H1 (cell line): ENCODE measurements at regions not wholly inside any gene's neighbourhood (a gene's known extent, or its start where the extent isn't known, plus 50 kb on each side); places are given as distances from the start of the nearest gene placed in this dataset.

Experiments used
- CTCF ChIA-PET: fragments of 300-600 bp; sonication (Branson Sonifier 250); formaldehyde crosslinking; loops from one replicate; lab custom pipeline; 2021; ENCODE audit not compliant: partially characterized antibody; lab: Charles Lee
- POLR2A ChIA-PET: fragments of 300-600 bp; sonication (Branson Sonifier 250); formaldehyde crosslinking; loops from one replicate; lab custom pipeline; 2021; ENCODE audit warnings: inconsistent platforms; ENCODE audit not compliant: partially characterized antibody; lab: Charles Lee
- DNase-seq, 2 experiments: peaks; one replicate each; pipeline versions ENCODE4 v3.0.0 to v3.0.0-alpha.2; 2010 to 2022; ENCODE audit warnings: low spot score in 2 of 2, low read depth in 1 of 2, mixed read lengths in 1 of 2
- FAIRE-seq: peaks from 2 replicates; lab custom pipeline; 2011; peaks lifted over from hg19 to GRCh38; lab: Jason Lieb, UNC
- H2AFZ ChIP-seq: 2 replicates; pipeline ENCODE4 v1.8.1; 2012; ENCODE audit warnings: low read length, inconsistent platforms
- H2AK5ac ChIP-seq: 2 replicates; pipeline ENCODE4 v1.6.1; 2013; ENCODE audit warnings: low read depth, low read length
- H2BK120ac ChIP-seq: replicated peaks from 2 replicates; pipeline ENCODE3; 2013; ENCODE audit warnings: low read depth, low read length, inconsistent platforms
- H2BK12ac ChIP-seq: 2 replicates; pipeline ENCODE4 v1.6.1; 2013; ENCODE audit warnings: low read depth, low read length
- H2BK15ac ChIP-seq: 2 replicates; pipeline ENCODE4 v1.6.1; 2013; ENCODE audit warnings: low read length
- H2BK20ac ChIP-seq: 2 replicates; pipeline ENCODE4 v1.6.1; 2013; ENCODE audit warnings: low read length
- H2BK5ac ChIP-seq: 2 replicates; pipeline ENCODE4 v1.6.1; 2013; ENCODE audit warnings: low read depth, low read length
- H3K14ac ChIP-seq: 2 replicates; pipeline ENCODE4 v1.6.1; 2013; ENCODE audit warnings: inconsistent platforms; ENCODE audit not compliant: insufficient read length
- H3K18ac ChIP-seq: 2 replicates; pipeline ENCODE4 v1.6.1; 2013; ENCODE audit warnings: low read length; ENCODE audit errors: extremely low read depth
- H3K23ac ChIP-seq: 2 replicates; pipeline ENCODE4 v1.6.1; 2013; ENCODE audit warnings: inconsistent platforms; ENCODE audit not compliant: insufficient read length
- H3K23me2 ChIP-seq: 2 replicates; pipeline ENCODE4 v1.6.1; 2013; ENCODE audit warnings: low read depth, low read length
- H3K27ac ChIP-seq: 2 replicates; pipeline ENCODE4 v1.6.1; 2011; ENCODE audit warnings: low read depth, low read length, inconsistent platforms
- H3K27me3 ChIP-seq, 4 experiments: replicated peaks in 1 of 4; 1 replicate in 1 of 4; 2 replicates in 3 of 4; pipeline versions ENCODE4 v1.6.1 to v1.8.1; 2011 to 2013; ENCODE audit warnings: low read length in 3 of 4, mild to moderate bottlenecking in 3 of 4, inconsistent platforms in 2 of 4, mixed read lengths in 2 of 4, moderate library complexity in 1 of 4; ENCODE audit not compliant: control insufficient read depth in 3 of 4, insufficient read depth in 3 of 4; ENCODE audit errors: extremely low read depth in 1 of 4
- H3K36me3 ChIP-seq, 4 experiments: 2 replicates each; pipeline versions ENCODE4 v1.6.1 to v1.8.1; 2011 to 2013; ENCODE audit warnings: mild to moderate bottlenecking in 4 of 4, low read length in 3 of 4, moderate library complexity in 2 of 4, control low read depth in 1 of 4, inconsistent platforms in 1 of 4; ENCODE audit not compliant: insufficient read depth in 4 of 4, control insufficient read depth in 2 of 4
- H3K4ac ChIP-seq: replicated peaks from 2 replicates; pipeline ENCODE3; 2013; ENCODE audit warnings: low read length, low read depth, mixed read lengths, inconsistent platforms; ENCODE audit not compliant: insufficient read length
- H3K4me1 ChIP-seq, 4 experiments: replicated peaks in 1 of 4; 1 replicate in 1 of 4; 2 replicates in 3 of 4; pipeline versions ENCODE4 v1.6.1 to v1.8.1; 2011 to 2013; ENCODE audit warnings: low read length in 3 of 4, inconsistent platforms in 2 of 4, mixed read lengths in 1 of 4; ENCODE audit not compliant: insufficient read depth in 4 of 4, control insufficient read depth in 3 of 4
- H3K4me2 ChIP-seq, 2 experiments: 2 replicates each; pipeline versions ENCODE4 v1.6.1 to v1.8.1; 2011 to 2013; ENCODE audit warnings: low read depth in 2 of 2, low read length in 2 of 2, control low read depth in 1 of 2, inconsistent platforms in 1 of 2, mild to moderate bottlenecking in 1 of 2; ENCODE audit not compliant: insufficient read depth in 1 of 2
- H3K4me3 ChIP-seq, 4 experiments: fragments of 200-600, 300-600 bp in 1 of 4; sonication (generic), shearing (Covaris generic), sonication (Bioruptor Twin) in 1 of 4; 2 replicates each; pipeline versions ENCODE4 v1.5.1 to v1.8.1; 2011 to 2016; ENCODE audit warnings: low read length in 4 of 4, low read depth in 3 of 4, control low read depth in 2 of 4, inconsistent platforms in 2 of 4, mild to moderate bottlenecking in 2 of 4, mixed read lengths in 1 of 4, moderate library complexity in 1 of 4; ENCODE audit not compliant: insufficient read depth in 2 of 4; ENCODE audit errors: extremely low read depth in 1 of 4
- H3K56ac ChIP-seq: replicated peaks from 2 replicates; pipeline ENCODE3; 2013; ENCODE audit warnings: low read depth, mild to moderate bottlenecking, mixed read lengths, low read length, inconsistent platforms; ENCODE audit not compliant: insufficient read length
- H3K79me1 ChIP-seq: 2 replicates; pipeline ENCODE4 v1.6.1; 2013; ENCODE audit warnings: low read depth, low read length, control low read depth
- H3K79me2 ChIP-seq, 2 experiments: 2 replicates each; pipeline versions ENCODE4 v1.6.1 to v1.8.1; 2012 to 2013; ENCODE audit warnings: low read length in 2 of 2, mild to moderate bottlenecking in 2 of 2, inconsistent platforms in 1 of 2; ENCODE audit not compliant: insufficient read depth in 2 of 2, control insufficient read depth in 1 of 2
- H3K9ac ChIP-seq, 4 experiments: replicated peaks in 1 of 4; 1 replicate in 1 of 4; 2 replicates in 3 of 4; pipeline versions ENCODE4 v1.6.1 to v1.8.1; 2011 to 2013; ENCODE audit warnings: low read depth in 3 of 4, low read length in 3 of 4, control low read depth in 2 of 4, mild to moderate bottlenecking in 2 of 4, moderate library complexity in 2 of 4, inconsistent platforms in 1 of 4; ENCODE audit errors: extremely low read depth in 1 of 4
- H3K9me3 ChIP-seq, 2 experiments: 2 replicates each; pipeline versions ENCODE4 v1.6.1 to v1.8.1; 2012 to 2013; ENCODE audit warnings: mild to moderate bottlenecking in 2 of 2, moderate library complexity in 2 of 2, control low read depth in 1 of 2, inconsistent platforms in 1 of 2, low read depth in 1 of 2, low read length in 1 of 2, mixed read lengths in 1 of 2; ENCODE audit not compliant: insufficient read depth in 2 of 2
- H4K20me1 ChIP-seq, 2 experiments: replicated peaks in 1 of 2; 2 replicates each; pipeline versions ENCODE3 to v1.8.1; 2011 to 2013; ENCODE audit warnings: inconsistent platforms in 2 of 2, low read length in 2 of 2, mild to moderate bottlenecking in 1 of 2; ENCODE audit not compliant: insufficient read depth in 2 of 2, control insufficient read depth in 1 of 2
- H4K5ac ChIP-seq: 2 replicates; pipeline ENCODE4 v1.6.1; 2013; ENCODE audit warnings: low read length, low read depth, mixed read lengths, inconsistent platforms; ENCODE audit not compliant: insufficient read length
- H4K8ac ChIP-seq: 2 replicates; pipeline ENCODE4 v1.8.0; 2013; ENCODE audit warnings: mild to moderate bottlenecking, moderate library complexity, low read length, inconsistent platforms; ENCODE audit not compliant: insufficient read depth; ENCODE audit errors: extremely low read depth
- H4K91ac ChIP-seq: replicated peaks from 2 replicates; pipeline ENCODE3; 2013; ENCODE audit warnings: low read length, mixed read lengths, inconsistent platforms; ENCODE audit not compliant: insufficient read length
- BACH1 ChIP-seq: IDR thresholded peaks from 2 replicates; pipeline ENCODE4 v1.6.1; 2012; ENCODE audit warnings: low read length, improper control_type of control experiment
- EZH2 ChIP-seq: fragments of 200-600 bp; sonication (generic); IDR thresholded peaks from 2 replicates; pipeline ENCODE4 v1.7.1; 2012; ENCODE audit warnings: low read depth, mild to moderate bottlenecking, moderate library complexity, low read length, inconsistent platforms; ENCODE audit not compliant: severe bottlenecking
- GTF2F1 ChIP-seq: IDR thresholded peaks from 2 replicates; pipeline ENCODE4 v1.6.1; 2012; ENCODE audit warnings: low read depth, low read length, improper control_type of control experiment, borderline replicate concordance
- KDM4A ChIP-seq: IDR thresholded peaks from one replicate; pipeline ENCODE4 v1.7.1; 2012; ENCODE audit warnings: low read depth, mild to moderate bottlenecking, moderate library complexity, low read length, inconsistent platforms; ENCODE audit not compliant: severe bottlenecking
- PHF8 ChIP-seq: fragments of 200-600 bp; sonication (generic); conservative IDR thresholded peaks from 2 replicates; pipeline ENCODE4 v1.7.1; 2012; ENCODE audit warnings: low read depth, mild to moderate bottlenecking, inconsistent platforms, low read length, moderate library complexity
- POLR2A ChIP-seq, 2 experiments: IDR thresholded peaks; 1 replicate in 1 of 2; 2 replicates in 1 of 2; pipeline ENCODE4 v1.6.1; 2011; ENCODE audit warnings: low read depth in 2 of 2, low read length in 2 of 2, mild to moderate bottlenecking in 2 of 2; ENCODE audit errors: control extremely low read depth in 1 of 2
- USF2 ChIP-seq: IDR thresholded peaks from 2 replicates; pipeline ENCODE4 v1.6.1; 2011; ENCODE audit warnings: low read length, improper control_type of control experiment
- WGBS, 2 experiments: shearing (Covaris generic) in 1 of 2; methylation state at CpG; one replicate each; pipeline versions ENCODE4 v1.1.6 to v1.1.7; 2013 to 2015; ENCODE audit warnings: low lambda C conversion rate in 2 of 2, mixed read lengths in 2 of 2, inconsistent platforms in 1 of 2, low coverage in 1 of 2, missing lambda C conversion rate in 1 of 2; ENCODE audit not compliant: insufficient replicate concordance in 2 of 2, insufficient coverage in 1 of 2, insufficient read length in 1 of 2; ENCODE audit errors: extremely low coverage in 1 of 2, missing lambda C conversion rate in 1 of 2; 5-methylcytosine and 5-hydroxymethylcytosine counted together

- H3K4me3 ChIP-seq = no peak overlapping the region
- H3K4ac ChIP-seq = no peak overlapping the region
- no peak overlapping the region for H2BK120ac ChIP-seq
- CTCF ChIA-PET = no interaction called here
- H3K79me1 ChIP-seq = no peaks in the 10 kb centered on the region
- H3K79me2 ChIP-seq = no peaks in the 10 kb centered on the region
- POLR2A ChIA-PET = no interaction called here
- no peak overlapping the region for H4K91ac ChIP-seq
- no peak overlapping the region for H3K27ac ChIP-seq
- no peak overlapping the region for H3K56ac ChIP-seq
- no peak overlapping the region for H2BK20ac ChIP-seq
- no peaks in the 10 kb centered on the region for H3K9me3 ChIP-seq
- no peaks in the 10 kb centered on the region for H3K27me3 ChIP-seq
- no peak overlapping the region for H3K18ac ChIP-seq
- no peak overlapping the region for H2BK5ac ChIP-seq
- no peaks in the 10 kb centered on the region for H3K36me3 ChIP-seq
- no peak overlapping the region for H3K9ac ChIP-seq
- no peak overlapping the region for H4K8ac ChIP-seq
- TF ChIP-seq BACH1 = no peak
- TF ChIP-seq GTF2F1 = no peak
- no peak for TF ChIP-seq KDM4A
- no peak for TF ChIP-seq PHF8
- TF ChIP-seq POLR2A (IDR thresholded peaks at IDR 0.05; ENCODE audit: control extremely low read depth in 1 of 2, low read depth in 2 of 2, low read length in 2 of 2) = no peak
- no peak for TF ChIP-seq USF2
- no peak for TF ChIP-seq EZH2
- H3K23ac ChIP-seq = no peak overlapping the region
- H3K4me2 ChIP-seq = no peak overlapping the region
- no peaks in the 10 kb centered on the region for H3K4me1 ChIP-seq
- H2BK12ac ChIP-seq = no peak overlapping the region
- H4K5ac ChIP-seq = no peak overlapping the region
- no peak overlapping the region for H2BK15ac ChIP-seq
- H3K23me2 ChIP-seq = no peaks in the 10 kb centered on the region
- H3K14ac ChIP-seq = no peak overlapping the region
- H2AK5ac ChIP-seq = no peak overlapping the region
- DNase-seq (no peak), FAIRE-seq (no peak)
- no peak overlapping the region for H2AFZ ChIP-seq
- WGBS, 2 experiments = 93% methylated on average over 2 of the region's 2 CpGs; no CpG with 5 or more reads in 1 of the 2 experiments
- no peaks in the 10 kb centered on the region for H4K20me1 ChIP-seq
Measured at GRCh38 chr16:51884773-51885172, 662.2 kb downstream of the TOX3 start.
